ENCODE measurements at regions not wholly inside any gene's neighbourhood (a gene's known extent, or its start where the extent isn't known, plus 50 kb on each side); places are given as distances from the start of the nearest gene placed in this dataset.

- DNase-seq (ENCODE audit: low read depth): no peak
- no peak overlapping the region for H3K4me3 ChIP-seq (ENCODE audit: low read depth, low read length)
Measured at GRCh38 chr14:61847861-61848260, 85.6 kb downstream of the SNAPC1 start.

- H3K4me3 ChIP-seq (ENCODE audit: low read depth, low read length): no peak overlapping the region
- no peak for DNase-seq (ENCODE audit: low read depth)
Measured at GRCh38 chr14:61854898-61855297, 92.7 kb downstream of the SNAPC1 start.

GRCh38 chr14:61860294-61860918, 98.2 kb downstream of the SNAPC1 start:
- no peak overlapping the region for H3K4me3 ChIP-seq (ENCODE audit: low read depth, low read length)
- no peak for DNase-seq (ENCODE audit: low read depth)

- DNase-seq (ENCODE audit: low read depth): no peak
- no peak overlapping the region for H3K4me3 ChIP-seq (ENCODE audit: low read depth, low read length)
Measured at GRCh38 chr14:61861320-61861865, 99.2 kb downstream of the SNAPC1 start.

- no peak for DNase-seq (ENCODE audit: low read depth)
- no peak overlapping the region for H3K4me3 ChIP-seq (ENCODE audit: low read depth, low read length)
Measured at GRCh38 chr14:61864329-61864898, 102.2 kb downstream of the SNAPC1 start.

GRCh38 chr14:61866932-61867920, 105.0 kb downstream of the SNAPC1 start:
- no peak for DNase-seq (ENCODE audit: low read depth)

GRCh38 chr14:61868846-61869245, 106.6 kb downstream of the SNAPC1 start:
- no peak overlapping the region for H3K4me3 ChIP-seq (ENCODE audit: low read depth, low read length)

More at GRCh38 chr14:61866932-61867920, 105.0 kb downstream of the SNAPC1 start:
- H3K4me3 ChIP-seq (ENCODE audit: low read depth, low read length): no peak overlapping the region

GRCh38 chr14:61870163-61870562, 107.9 kb downstream of the SNAPC1 start:
- no peak for DNase-seq (ENCODE audit: low read depth)
- H3K4me3 ChIP-seq (ENCODE audit: low read depth, low read length): no peak overlapping the region

More at GRCh38 chr14:61868846-61869245, 106.6 kb downstream of the SNAPC1 start:
- DNase-seq (ENCODE audit: low read depth): no peak

GRCh38 chr14:61872452-61872851, 110.2 kb downstream of the SNAPC1 start:
- H3K4me3 ChIP-seq (ENCODE audit: low read depth, low read length): no peak overlapping the region
- no peak for DNase-seq (ENCODE audit: low read depth)

GRCh38 chr14:61875483-61875882, 113.3 kb downstream of the SNAPC1 start:
- H3K4me3 ChIP-seq (ENCODE audit: low read depth, low read length): no peak overlapping the region

GRCh38 chr14:61876362-61877034, 114.3 kb downstream of the SNAPC1 start:
- no peak overlapping the region for H3K4me3 ChIP-seq (ENCODE audit: low read depth, low read length)
- no peak for DNase-seq (ENCODE audit: low read depth)

More at GRCh38 chr14:61875483-61875882, 113.3 kb downstream of the SNAPC1 start:
- DNase-seq (ENCODE audit: low read depth): no peak

GRCh38 chr14:61877035-61877390, 114.8 kb downstream of the SNAPC1 start:
- H3K4me3 ChIP-seq (ENCODE audit: low read depth, low read length): no peak overlapping the region

GRCh38 chr14:61877768-61878167, 115.5 kb downstream of the SNAPC1 start:
- no peak overlapping the region for H3K4me3 ChIP-seq (ENCODE audit: low read depth, low read length)
- no peak for DNase-seq (ENCODE audit: low read depth)

More at GRCh38 chr14:61877035-61877390, 114.8 kb downstream of the SNAPC1 start:
- no peak for DNase-seq (ENCODE audit: low read depth)

- no peak for DNase-seq (ENCODE audit: low read depth)
- H3K4me3 ChIP-seq (ENCODE audit: low read depth, low read length): no peak overlapping the region
Measured at GRCh38 chr14:61878931-61879330, 116.7 kb downstream of the SNAPC1 start.

- no peak overlapping the region for H3K4me3 ChIP-seq (ENCODE audit: low read depth, low read length)
Measured at GRCh38 chr14:61881046-61881445, 118.8 kb downstream of the SNAPC1 start.

GRCh38 chr14:61884711-61885110, 122.5 kb downstream of the SNAPC1 start:
- no peak overlapping the region for H3K4me3 ChIP-seq (ENCODE audit: low read depth, low read length)
- no peak for DNase-seq (ENCODE audit: low read depth)

More at GRCh38 chr14:61881046-61881445, 118.8 kb downstream of the SNAPC1 start:
- no peak for DNase-seq (ENCODE audit: low read depth)

- H3K4me3 ChIP-seq (ENCODE audit: low read depth, low read length): no peak overlapping the region
- no peak for DNase-seq (ENCODE audit: low read depth)
Measured at GRCh38 chr14:61885203-61885961, 123.2 kb downstream of the SNAPC1 start.

- DNase-seq (ENCODE audit: low read depth): no peak
- no peak overlapping the region for H3K4me3 ChIP-seq (ENCODE audit: low read depth, low read length)
Measured at GRCh38 chr14:61887628-61888027, 125.4 kb downstream of the SNAPC1 start.

- DNase-seq (ENCODE audit: low read depth): no peak
- H3K4me3 ChIP-seq (ENCODE audit: low read depth, low read length): no peak overlapping the region
Measured at GRCh38 chr14:61889914-61890351, 127.7 kb downstream of the SNAPC1 start.
